GM19238 (cell line): ENCODE measurements at regions not wholly inside any gene's neighbourhood (a gene's known extent, or its start where the extent isn't known, plus 50 kb on each side); places are given as distances from the start of the nearest gene placed in this dataset.

Experiments
- DNase-seq: peaks from one replicate; pipeline ENCODE4 v3.0.0; 2011; ENCODE audit warnings: low spot score; ENCODE audit not compliant: insufficient read length

- no peak for DNase-seq
Measured at GRCh38 chr1:106049595-106049994, 1006.9 kb upstream of the PRMT6 start.

- no peak for DNase-seq
Measured at GRCh38 chr1:106055855-106056254, 1000.6 kb upstream of the PRMT6 start.

DNA sequence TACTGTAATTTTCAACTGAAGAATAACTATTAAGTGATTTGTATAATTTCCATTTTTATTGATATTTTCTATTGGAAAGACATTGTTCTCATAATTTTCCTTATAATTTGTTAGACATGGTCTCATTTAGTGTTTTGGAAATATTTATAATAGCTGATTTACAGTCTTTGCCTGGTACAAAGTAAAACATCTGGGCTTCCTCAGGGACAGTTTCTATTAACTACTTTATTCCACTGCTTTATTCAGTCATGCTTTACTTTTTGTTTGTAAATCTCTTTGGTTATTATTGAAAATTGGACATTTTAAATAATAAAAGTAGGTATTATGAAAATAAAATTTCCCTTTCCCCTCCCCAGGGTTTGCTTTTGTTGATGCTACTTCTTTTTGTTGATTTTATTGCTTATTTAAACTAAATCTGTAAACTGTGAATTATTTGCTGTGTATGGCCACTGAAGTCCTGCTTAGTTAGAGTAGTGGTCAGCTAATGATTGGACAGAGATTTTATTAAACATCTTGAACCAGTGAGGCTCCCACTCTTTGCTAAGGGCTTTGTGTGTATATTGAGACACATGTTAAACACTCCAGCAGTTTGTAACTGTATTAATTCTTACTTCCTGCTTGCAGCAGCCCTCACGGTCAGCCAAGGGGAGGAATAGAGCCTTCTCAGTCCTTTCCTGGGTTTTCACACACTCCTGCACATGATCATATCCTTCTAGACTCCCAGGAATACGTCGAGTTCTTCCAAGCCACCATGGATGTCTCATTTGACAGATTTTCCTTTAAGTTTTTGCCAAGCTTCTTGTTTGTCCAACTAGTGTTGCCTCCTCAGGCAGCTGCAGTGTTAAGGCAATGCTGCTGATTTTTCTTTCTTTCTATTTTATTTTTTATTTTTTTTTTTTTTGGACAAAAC, 994.6 kb upstream of the PRMT6 start:
- no peak for DNase-seq

DNA sequence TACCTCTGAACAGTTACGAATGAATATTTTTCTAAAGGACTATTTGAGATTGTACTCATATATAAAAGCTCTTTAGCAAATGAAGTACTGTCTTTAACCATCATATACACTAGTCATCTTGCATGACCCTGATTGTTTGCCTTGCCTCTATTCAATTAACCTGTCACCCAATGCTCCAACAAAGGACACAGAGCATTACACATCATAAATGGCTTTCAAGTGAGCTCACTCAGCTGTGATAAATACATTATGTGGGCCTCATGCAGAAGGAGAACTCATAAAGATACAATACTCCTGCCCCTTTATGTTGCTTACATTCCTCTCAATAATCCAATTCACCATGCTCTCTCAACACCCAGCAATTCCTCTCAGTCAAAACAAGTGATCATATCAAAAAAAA, 993.0 kb upstream of the PRMT6 start:
- no peak for DNase-seq

DNA sequence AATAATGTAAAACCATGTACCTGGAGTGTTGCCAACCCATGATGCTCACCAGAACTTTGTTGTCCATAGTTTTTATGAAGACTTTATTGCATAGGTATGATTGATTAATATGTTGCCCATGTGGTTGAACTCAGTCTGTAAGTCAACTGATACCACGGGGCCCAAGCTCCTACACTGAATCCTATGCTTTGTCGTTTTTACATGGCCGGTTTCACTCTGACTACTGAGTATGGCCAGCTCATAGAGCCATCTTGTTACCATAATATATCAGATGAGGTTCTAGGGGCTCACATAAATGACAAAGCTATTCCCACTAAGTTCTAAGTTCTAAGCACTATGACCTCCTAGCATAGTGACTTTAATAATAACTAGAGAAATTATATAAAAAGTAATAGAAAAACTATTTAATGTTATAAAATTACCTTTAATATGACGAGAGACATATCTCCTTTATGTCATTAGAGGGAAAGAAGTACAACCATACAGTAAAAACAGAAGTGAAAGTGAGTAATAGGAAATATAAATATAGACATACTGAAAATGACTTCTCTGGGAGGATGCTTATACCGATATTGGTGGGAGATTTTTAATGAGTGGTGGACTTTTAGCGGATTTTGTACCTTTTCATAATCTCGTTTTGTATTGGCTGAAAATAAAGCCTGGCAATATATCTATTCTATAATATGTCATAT, 983.4 kb upstream of the PRMT6 start:
- DNase-seq = no peak

- DNase-seq = no peak
Measured at GRCh38 chr1:106080608-106081325, 975.7 kb upstream of the PRMT6 start.

GRCh38 chr1:106111044-106111443, 945.4 kb upstream of the PRMT6 start:
- no peak for DNase-seq

DNA sequence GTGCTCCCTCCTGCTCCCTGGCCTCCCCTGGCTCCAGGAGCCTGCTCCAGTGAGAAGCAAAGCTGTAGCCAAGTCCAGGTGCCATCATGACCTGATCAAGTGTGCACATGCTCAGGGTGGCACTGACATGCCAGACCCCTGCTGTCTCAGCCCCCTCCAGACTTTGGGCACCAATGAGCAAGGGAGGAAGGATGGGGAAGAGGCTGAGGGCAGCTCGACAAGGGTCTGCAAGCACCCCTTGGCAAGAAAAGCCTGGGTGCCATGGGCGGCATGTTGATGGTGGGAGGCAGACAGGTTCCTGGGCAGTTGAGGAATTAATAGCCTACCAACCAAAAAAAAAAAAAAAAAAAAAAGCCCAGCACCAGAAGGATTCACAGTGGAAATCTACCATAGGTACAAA, 942.6 kb upstream of the PRMT6 start:
- no peak for DNase-seq

DNA sequence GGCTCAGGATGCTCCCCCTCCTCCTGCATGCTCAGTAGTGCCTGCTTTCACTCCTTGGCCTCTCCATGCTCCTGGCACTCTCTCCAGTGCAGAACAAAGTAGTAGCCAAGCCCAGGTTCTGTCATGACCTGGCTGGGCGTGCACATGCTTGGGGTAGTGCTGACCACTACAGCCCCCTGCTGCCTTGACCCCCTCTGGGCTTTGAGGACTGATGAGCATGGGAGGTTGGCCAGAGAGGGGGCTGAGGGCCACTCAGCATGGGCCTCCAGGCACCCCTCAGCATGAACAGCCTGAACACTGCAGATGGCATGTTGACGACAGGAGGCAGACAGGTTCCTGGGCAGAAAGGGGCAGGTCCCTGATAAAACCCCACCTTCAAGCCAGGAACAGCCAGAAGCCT, 935.7 kb upstream of the PRMT6 start:
- DNase-seq = no peak

DNA sequence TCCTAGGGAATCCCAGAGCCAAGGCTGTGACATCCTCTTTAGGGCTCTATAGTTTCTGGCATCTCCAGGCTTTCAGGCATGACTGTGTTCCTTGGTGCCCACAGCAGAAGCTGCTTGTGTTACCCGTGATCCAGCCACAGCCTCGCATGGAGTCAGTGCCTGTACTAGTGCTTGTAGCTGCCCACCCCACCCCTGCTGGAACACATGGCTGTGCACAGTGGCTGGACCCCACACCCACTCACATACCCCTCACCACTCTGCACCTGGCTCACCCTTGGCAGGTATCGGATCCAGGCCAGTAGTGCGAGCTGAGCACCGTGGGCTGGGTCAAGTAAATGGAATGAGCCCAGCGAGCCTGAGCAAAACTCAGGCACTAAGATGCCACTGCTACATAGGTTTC, 934.7 kb upstream of the PRMT6 start:
- DNase-seq = no peak

DNA sequence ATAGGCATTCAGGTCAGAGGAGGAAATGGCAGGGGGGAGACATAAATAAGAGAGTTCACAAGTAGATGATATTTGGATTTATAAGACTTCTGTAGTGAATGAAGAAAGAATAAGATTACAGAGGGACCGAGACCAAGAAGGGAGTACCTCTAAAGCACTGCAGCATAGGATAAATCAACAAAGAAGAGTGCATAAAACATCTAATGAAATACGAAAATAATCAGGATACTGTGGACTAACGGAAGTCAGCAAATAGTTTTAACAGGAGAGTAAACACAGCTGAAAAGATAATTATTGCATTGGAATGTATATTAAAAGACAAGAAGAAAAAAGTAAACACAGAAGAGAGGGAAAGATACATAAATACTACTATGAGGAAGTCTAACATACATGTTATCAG, 921.9 kb upstream of the PRMT6 start:
- DNase-seq = no peak

DNA sequence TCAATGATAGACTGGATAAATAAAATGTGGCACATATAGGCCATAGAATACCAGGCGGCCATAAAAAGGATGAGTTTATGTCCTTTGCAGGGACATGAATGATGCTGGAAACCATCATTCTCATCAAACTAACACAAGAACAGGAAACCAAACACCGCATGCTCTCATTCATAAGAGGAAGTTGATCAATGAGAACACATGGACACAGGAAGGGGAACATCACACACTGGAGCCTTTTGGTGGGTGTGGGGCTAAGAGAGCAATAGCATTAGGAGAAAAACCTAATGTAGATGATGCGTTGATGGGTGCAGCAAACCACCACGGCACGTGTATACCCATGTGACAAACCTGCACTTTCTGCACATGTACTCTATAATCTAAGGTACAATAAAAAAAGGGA, 883.4 kb upstream of the PRMT6 start:
- no peak for DNase-seq

DNA sequence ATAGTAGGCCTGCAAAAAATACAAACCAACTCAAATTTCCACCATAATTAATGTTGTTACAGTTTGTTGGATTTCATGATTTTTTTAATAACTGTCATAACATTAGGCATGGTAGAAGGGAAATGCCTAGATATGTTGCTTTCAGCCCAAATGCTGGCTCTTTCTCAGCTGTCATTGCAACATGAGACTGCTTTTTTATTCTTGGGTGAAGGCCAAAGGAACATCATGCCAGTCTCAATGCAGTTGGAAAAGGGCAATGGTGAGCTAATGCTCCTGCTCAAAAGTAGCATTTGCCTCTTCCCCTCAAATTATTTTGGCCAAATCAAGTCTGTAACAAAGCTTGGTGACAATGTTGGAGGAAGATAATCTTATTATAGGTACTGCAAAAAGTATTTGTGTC, 877.7 kb upstream of the PRMT6 start:
- no peak for DNase-seq

DNA sequence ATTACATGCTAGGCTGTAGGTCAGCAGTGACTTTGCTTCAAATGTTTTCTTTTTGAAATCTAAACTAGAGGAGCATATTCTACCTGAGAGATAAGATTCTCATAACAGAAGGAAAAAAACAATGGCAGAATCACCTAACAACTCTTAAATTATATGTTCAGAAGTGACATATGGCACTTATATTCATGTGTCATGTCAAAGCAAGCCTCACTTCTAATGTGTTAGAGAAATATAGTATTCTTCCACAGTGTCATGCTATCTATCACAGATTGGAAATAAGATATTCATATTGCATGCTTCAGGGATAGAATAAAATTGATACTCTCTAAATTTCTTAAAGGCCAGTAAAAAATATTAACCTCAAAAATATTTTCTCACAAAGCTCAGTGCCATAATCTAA, 874.6 kb upstream of the PRMT6 start:
- no peak for DNase-seq

DNA sequence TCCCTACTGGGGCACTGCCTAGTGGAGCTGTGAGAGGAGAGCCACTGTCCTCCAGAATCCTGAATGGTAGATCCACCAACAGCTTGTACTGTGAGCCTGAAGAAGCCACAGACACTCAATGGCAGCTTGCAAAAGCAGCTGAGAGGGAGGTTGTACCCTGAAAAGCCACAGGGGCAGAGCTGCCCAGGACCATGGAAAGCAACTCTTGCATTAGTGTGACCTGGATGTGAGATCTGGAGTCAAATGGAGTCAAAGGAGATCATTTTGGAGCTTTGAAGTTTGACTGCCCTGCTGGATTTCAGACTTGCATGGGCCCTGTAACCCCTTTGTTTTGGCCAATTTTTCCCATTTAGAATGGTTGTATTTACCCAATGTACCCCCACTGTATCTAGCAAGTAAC, 871.4 kb upstream of the PRMT6 start:
- DNase-seq = no peak

- no peak for DNase-seq
Measured at GRCh38 chr1:106189780-106190179, 866.7 kb upstream of the PRMT6 start.

DNA sequence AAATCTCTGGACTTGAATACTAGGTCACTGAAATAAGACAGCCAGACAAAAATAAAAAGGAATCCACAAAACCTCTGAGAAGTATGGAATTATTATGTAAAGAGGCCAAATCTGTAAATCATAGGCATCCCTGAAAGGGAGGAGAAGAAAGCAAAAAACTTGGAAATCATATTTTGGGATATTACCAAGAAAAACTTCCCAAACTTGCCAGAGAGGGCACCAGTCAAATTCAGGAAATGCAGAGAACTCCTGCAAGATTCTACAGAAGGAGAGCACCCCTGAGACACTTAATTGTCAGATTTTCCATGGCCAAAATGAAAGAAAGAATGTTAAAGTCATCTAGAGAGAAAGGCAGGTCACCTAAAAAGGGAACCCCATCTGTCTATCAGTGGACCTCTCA, 862.3 kb upstream of the PRMT6 start:
- no peak for DNase-seq

- DNase-seq = no peak
Measured at GRCh38 chr1:106200711-106201110, 855.8 kb upstream of the PRMT6 start.

GRCh38 chr1:106207185-106207584, 849.3 kb upstream of the PRMT6 start:
- DNase-seq = no peak

DNA sequence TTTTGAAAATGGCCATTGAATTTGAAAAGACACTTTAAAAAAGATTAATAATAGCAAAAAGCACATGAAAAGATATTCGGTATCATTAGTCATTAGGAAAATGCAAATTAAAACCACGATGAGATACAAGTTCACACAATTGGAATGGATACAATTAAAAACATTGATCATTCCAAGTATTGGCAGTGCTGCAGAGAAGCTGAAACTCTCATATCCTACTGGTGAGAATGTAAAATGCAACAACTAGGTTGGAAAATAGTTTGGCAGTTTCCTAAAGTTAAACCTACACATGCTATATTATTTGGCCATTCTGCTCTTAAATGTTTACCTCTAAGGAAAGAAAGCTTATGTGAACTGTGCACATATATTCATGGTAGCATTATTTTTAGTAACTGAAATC, 838.7 kb upstream of the PRMT6 start:
- no peak for DNase-seq

GRCh38 chr1:106222403-106222802, 834.1 kb upstream of the PRMT6 start:
- DNase-seq = no peak

- DNase-seq = no peak
Measured at GRCh38 chr1:106223213-106223612, 833.3 kb upstream of the PRMT6 start.
